ENCODE measurements at regions not wholly inside any gene's neighbourhood (a gene's known extent, or its start where the extent isn't known, plus 50 kb on each side); places are given as distances from the start of the nearest gene placed in this dataset.

GRCh38 chr11:112481431-112481830 is 220.8 kb upstream of the PLET1 start:
- ChIA-PET POLR2A (no interaction called here), CTCF (no interaction called here)
- FAIRE-seq (no peak), DNase-seq (ENCODE audit: low read depth, low spot score) (no peak)
- intact Hi-C loops (cut with micrococcal nuclease) (no loop called here), dilution Hi-C loops (cut with MboI; ENCODE audit: extremely low pct_ligation_motif_present, low sequenced_read_pairs) (no loop called here)
- TF ChIP-seq GATA2 (IDR thresholded peaks at IDR 0.05; ENCODE audit: insufficient read depth, insufficient read length, low read depth, low read length) (no peak), POLR2A (IDR thresholded peaks at IDR 0.05; ENCODE audit: low read depth, low read length) (no peak), EZH2 (IDR thresholded peaks at IDR 0.05; ENCODE audit: borderline replicate concordance, low read depth, low read length, severe bottlenecking) (no peak), MYC (IDR thresholded peaks at IDR 0.05; ENCODE audit: low read depth, low read length) (no peak), POLR2AphosphoS5 (IDR thresholded peaks at IDR 0.05; ENCODE audit: insufficient read depth, low read depth, low read length) (no peak), MAX (IDR thresholded peaks at IDR 0.05; ENCODE audit: insufficient read depth, insufficient read length) (no peak), JUN (IDR thresholded peaks at IDR 0.05; ENCODE audit: borderline replicate concordance, insufficient read depth, insufficient read length, low read depth) (no peak), FOS (IDR thresholded peaks at IDR 0.05; ENCODE audit: borderline replicate concordance, insufficient read depth, low read length) (no peak), CTCF (IDR thresholded peaks at IDR 0.05; ENCODE audit: extremely low read depth in 1 of 2, insufficient read depth in 1 of 2, low read depth in 1 of 2, low read length in 2 of 2) (no peak)
- Histone ChIP-seq H3K79me2 (ENCODE audit: control insufficient read depth, insufficient read depth, low read length) (no peaks in the 10 kb centered on the region), H3K9me3 (replicated peaks; ENCODE audit: control insufficient read depth, insufficient read depth, low read length) (no peaks in the 10 kb centered on the region), H3K27ac (ENCODE audit: insufficient read depth, low read depth, low read length) (no peak overlapping the region), H4K20me1 (replicated peaks; ENCODE audit: control insufficient read depth, extremely low read depth, insufficient read depth, low read length) (no peaks in the 10 kb centered on the region), H3K36me3 (ENCODE audit: control insufficient read depth in 2 of 2, extremely low read depth in 1 of 2, insufficient read depth in 2 of 2, low read length in 2 of 2) (no peaks in the 10 kb centered on the region), H3K9ac (replicated peaks; ENCODE audit: extremely low read depth, insufficient read depth, low read length) (no peak overlapping the region), H2AFZ (ENCODE audit: low read depth, low read length) (no peak overlapping the region), H3K4me1 (ENCODE audit: control insufficient read depth, extremely low read depth, insufficient read depth, low read length) (no peaks in the 10 kb centered on the region), H3K4me2 (ENCODE audit: insufficient read depth, low read length) (no peak overlapping the region), H3K9me1 (replicated peaks; ENCODE audit: control insufficient read depth, extremely low read depth, insufficient read depth, low read length) (no peaks in the 10 kb centered on the region), H3K4me3 (replicated peaks in 1 of 3; ENCODE audit: insufficient read depth in 1 of 3, low read depth in 1 of 3, low read length in 3 of 3) (no peak overlapping the region), H3K27me3 (ENCODE audit: control insufficient read depth in 2 of 2, insufficient read depth in 2 of 2, low read length in 2 of 2) (no peaks in the 10 kb centered on the region)
- no TSS peak for BruUV-seq (replicated peaks)
